ENCODE measurements at regions not wholly inside any gene's neighbourhood (a gene's known extent, or its start where the extent isn't known, plus 50 kb on each side); places are given as distances from the start of the nearest gene placed in this dataset.

- H3K27ac ChIP-seq, result no peak overlapping the region
- H3K4me1 ChIP-seq (ENCODE audit: control insufficient read depth in 1 of 2, insufficient read depth in 1 of 2, low read depth in 1 of 2, low read length in 1 of 2), result no peaks in the 10 kb centered on the region
- no peaks in the 10 kb centered on the region for H3K36me3 ChIP-seq
- H3K9me3 ChIP-seq, result no peaks in the 10 kb centered on the region
- H3K4me3 ChIP-seq (ENCODE audit: low read depth in 1 of 2, low read length in 1 of 2), result no peak overlapping the region
- no peak for TF ChIP-seq CTCF (IDR thresholded peaks at IDR 0.05)
- no peaks in the 10 kb centered on the region for H3K27me3 ChIP-seq
Measured at GRCh38 chr15:94080416-94080815, 150.9 kb upstream of the MCTP2 start.

GRCh38 chr15:94079968-94080367, 151.4 kb upstream of the MCTP2 start:
- no peak for TF ChIP-seq CTCF (IDR thresholded peaks at IDR 0.05)
- H3K27ac ChIP-seq, result no peak overlapping the region
- H3K9me3 ChIP-seq, result no peaks in the 10 kb centered on the region
- H3K4me3 ChIP-seq (ENCODE audit: low read depth in 1 of 2, low read length in 1 of 2), result no peak overlapping the region
- H3K27me3 ChIP-seq, result no peaks in the 10 kb centered on the region
- H3K36me3 ChIP-seq, result no peaks in the 10 kb centered on the region
- no peaks in the 10 kb centered on the region for H3K4me1 ChIP-seq (ENCODE audit: control insufficient read depth in 1 of 2, insufficient read depth in 1 of 2, low read depth in 1 of 2, low read length in 1 of 2)

GRCh38 chr15:94079459-94079858, 151.9 kb upstream of the MCTP2 start:
- no peaks in the 10 kb centered on the region for H3K4me1 ChIP-seq (ENCODE audit: control insufficient read depth in 1 of 2, insufficient read depth in 1 of 2, low read depth in 1 of 2, low read length in 1 of 2)
- no peak overlapping the region for H3K4me3 ChIP-seq (ENCODE audit: low read depth in 1 of 2, low read length in 1 of 2)
- no peaks in the 10 kb centered on the region for H3K36me3 ChIP-seq
- no peak for TF ChIP-seq CTCF (IDR thresholded peaks at IDR 0.05)
- no peaks in the 10 kb centered on the region for H3K27me3 ChIP-seq
- H3K27ac ChIP-seq, result no peak overlapping the region
- H3K9me3 ChIP-seq, result no peaks in the 10 kb centered on the region

- Histone ChIP-seq H3K9me3 (no peaks in the 10 kb centered on the region), H3K27ac (no peak overlapping the region), H3K27me3 (no peaks in the 10 kb centered on the region), H3K4me1 (ENCODE audit: control insufficient read depth in 1 of 2, insufficient read depth in 1 of 2, low read depth in 1 of 2, low read length in 1 of 2) (no peaks in the 10 kb centered on the region), H3K36me3 (no peaks in the 10 kb centered on the region), H3K4me3 (ENCODE audit: low read depth in 1 of 2, low read length in 1 of 2) (no peak overlapping the region)
- no peak for TF ChIP-seq CTCF (IDR thresholded peaks at IDR 0.05)
Measured at GRCh38 chr15:94077938-94078337, 153.4 kb upstream of the MCTP2 start.

GRCh38 chr15:94075349-94075748, 156.0 kb upstream of the MCTP2 start:
- TF ChIP-seq CTCF (IDR thresholded peaks at IDR 0.05), result no peak
- Histone ChIP-seq H3K27me3 (peaks cover 5% of the 10 kb centered on the region), H3K36me3 (no peaks in the 10 kb centered on the region), H3K27ac (no peak overlapping the region), H3K4me1 (ENCODE audit: control insufficient read depth in 1 of 2, insufficient read depth in 1 of 2, low read depth in 1 of 2, low read length in 1 of 2) (no peaks in the 10 kb centered on the region), H3K9me3 (no peaks in the 10 kb centered on the region), H3K4me3 (ENCODE audit: low read depth in 1 of 2, low read length in 1 of 2) (no peak overlapping the region)

All from neutrophil (primary cell).